ENCODE measurements at regions not wholly inside any gene's neighbourhood (a gene's known extent, or its start where the extent isn't known, plus 50 kb on each side); places are given as distances from the start of the nearest gene placed in this dataset.

DNA sequence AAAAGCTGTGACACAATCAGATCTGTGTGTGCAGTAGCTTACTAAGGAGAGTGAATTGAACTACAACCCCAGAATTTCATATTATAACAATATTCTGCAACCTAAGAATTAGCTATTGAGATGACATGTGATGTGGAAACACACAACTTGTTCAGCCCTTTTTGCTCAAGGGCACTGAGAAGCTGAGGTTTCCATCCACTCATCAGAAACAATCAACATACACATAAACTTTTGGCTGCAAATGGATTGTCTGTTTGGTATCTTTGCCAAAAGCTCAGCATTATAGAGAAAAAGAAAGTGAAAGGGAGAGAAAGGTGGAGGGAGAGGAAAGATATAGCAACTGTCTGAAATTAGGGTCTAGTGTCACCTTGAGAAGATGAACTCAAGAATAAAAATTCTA is 117.2 kb upstream of the KLF7 start:
- no peak for TF ChIP-seq GATA2 (IDR thresholded peaks at IDR 0.05; ENCODE audit: low read depth, low read length)
- TF ChIP-seq GATA3 (IDR thresholded peaks at IDR 0.05; ENCODE audit: low read depth, low read length): no peak
